ENCODE measurements at regions not wholly inside any gene's neighbourhood (a gene's known extent, or its start where the extent isn't known, plus 50 kb on each side); places are given as distances from the start of the nearest gene placed in this dataset.

DNA sequence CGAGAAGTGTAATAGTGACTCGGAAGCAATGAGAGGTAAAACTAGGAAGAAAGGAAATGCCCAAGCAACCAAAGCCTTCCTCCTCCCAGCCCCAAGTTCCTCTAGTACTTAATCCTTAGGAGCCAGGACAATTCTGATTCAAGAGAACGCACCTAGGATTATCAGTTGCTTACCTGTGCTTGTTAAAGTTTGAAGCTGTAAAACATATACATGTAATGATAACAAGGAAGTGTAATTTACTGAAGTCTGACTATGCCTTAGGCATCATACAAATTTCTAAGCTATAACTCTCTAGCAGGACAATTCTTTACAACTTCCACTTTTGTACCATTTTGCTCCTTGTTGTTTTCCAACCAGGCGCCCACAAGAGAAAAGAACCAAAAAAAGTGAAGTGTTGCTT is 92.8 kb upstream of the OSBPL8 start:
- TF ChIP-seq POLR2A (IDR thresholded peaks at IDR 0.05; ENCODE audit: low read length) (no peak), GATA1 (IDR thresholded peaks at IDR 0.05; ENCODE audit: low read depth, low read length) (no peak)

Data from erythroblast (primary cell).